ENCODE measurements at regions not wholly inside any gene's neighbourhood (a gene's known extent, or its start where the extent isn't known, plus 50 kb on each side); places are given as distances from the start of the nearest gene placed in this dataset.

DNA sequence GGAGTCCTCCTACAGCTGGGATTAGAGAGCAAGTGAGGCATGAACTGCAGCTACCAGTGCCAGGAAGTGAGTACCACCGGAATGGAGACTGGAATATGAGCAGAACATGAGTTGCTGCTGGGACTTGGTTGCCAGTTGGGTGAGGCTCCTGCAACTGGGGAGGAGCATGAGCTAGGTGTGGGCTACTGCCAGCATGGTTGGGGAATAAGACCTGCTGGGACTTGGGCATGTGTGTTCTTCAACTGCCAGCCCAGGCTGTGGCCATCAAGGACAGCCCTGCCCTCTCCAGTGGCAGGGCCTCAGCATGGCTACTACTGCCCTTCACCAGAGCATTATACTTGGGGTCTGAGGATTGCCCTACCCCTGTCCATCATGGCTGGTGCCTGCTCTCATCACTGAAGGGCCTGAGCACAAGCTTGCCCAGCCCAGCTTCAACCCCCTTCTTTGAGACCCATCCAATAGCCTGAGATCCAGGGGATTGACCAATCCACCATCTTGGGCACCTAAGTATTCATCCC is 665.0 kb downstream of the ELAVL2 start:
- H3K4me3 ChIP-seq (ENCODE audit: low read length) = no peak overlapping the region
- DNase-seq (ENCODE audit: low read depth) = no peak
- TF ChIP-seq, protein P1, sequence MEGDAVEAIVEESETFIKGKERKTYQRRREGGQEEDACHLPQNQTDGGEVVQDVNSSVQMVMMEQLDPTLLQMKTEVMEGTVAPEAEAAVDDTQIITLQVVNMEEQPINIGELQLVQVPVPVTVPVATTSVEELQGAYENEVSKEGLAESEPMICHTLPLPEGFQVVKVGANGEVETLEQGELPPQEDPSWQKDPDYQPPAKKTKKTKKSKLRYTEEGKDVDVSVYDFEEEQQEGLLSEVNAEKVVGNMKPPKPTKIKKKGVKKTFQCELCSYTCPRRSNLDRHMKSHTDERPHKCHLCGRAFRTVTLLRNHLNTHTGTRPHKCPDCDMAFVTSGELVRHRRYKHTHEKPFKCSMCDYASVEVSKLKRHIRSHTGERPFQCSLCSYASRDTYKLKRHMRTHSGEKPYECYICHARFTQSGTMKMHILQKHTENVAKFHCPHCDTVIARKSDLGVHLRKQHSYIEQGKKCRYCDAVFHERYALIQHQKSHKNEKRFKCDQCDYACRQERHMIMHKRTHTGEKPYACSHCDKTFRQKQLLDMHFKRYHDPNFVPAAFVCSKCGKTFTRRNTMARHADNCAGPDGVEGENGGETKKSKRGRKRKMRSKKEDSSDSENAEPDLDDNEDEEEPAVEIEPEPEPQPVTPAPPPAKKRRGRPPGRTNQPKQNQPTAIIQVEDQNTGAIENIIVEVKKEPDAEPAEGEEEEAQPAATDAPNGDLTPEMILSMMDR (conservative IDR thresholded peaks at IDR 0.05; ENCODE audit: low read depth, low read length) = no peak

DNA sequence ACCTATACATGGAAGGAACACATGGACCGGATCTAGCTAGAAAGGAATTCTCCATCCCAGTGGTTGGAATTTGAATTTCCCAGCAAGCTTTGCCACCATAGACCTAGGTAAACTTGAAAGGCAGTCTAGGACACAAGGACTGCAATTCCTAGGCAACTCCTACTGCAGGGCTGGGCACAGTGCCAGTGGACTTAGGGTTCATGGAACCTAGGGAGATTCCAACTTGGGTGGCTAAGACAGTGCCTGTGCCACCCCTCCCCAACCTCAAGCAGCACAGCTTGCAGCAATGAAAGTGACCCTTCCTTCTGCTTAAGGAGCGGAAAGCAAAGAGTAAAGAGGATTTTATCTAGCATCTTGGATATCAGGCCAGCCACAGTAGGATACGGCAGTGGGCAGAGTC is 663.3 kb downstream of the ELAVL2 start:
- DNase-seq (ENCODE audit: low read depth) = no peak
- no peak overlapping the region for H3K4me3 ChIP-seq (ENCODE audit: low read length)
- TF ChIP-seq, protein P1 (conservative IDR thresholded peaks at IDR 0.05; ENCODE audit: low read depth, low read length) = no peak

DNA sequence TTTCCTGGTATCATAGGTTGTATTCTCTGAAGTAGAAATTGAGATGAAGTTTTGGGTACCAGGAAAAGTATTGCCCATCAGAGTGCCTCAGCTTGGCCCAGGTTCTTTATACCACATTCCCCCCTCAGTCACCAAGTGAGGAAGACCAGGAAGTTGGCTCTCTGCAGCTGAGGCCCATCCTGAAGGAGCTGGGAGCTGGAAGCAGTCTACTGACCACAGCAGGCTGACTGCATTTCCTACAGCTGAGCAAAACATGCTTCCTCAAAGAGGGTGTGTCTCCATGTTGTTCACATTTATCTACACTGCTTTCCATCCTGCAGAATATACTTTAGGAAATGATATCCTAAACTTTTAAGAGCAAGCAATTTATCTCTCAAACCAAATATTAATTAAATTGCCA is 654.6 kb downstream of the ELAVL2 start:
- no peak overlapping the region for H3K4me3 ChIP-seq (ENCODE audit: low read length)

DNA sequence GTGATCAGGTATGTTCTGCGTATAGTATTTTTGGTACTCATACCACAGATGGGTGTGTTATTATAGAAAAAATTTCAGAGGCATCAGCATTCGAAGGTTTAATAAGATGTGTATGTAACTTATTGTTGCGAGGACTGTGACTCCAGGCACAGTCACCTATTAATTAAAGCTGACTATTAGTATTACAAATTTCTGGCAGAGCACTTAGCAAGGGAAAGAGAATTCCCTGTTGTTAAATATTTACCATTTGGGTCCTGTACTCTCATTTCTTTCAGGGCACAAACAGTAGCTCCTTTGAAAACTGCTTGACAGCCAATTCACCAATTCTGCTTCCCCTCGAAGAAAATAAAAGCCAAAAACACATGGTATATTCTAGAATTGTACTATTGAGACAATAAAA is 653.8 kb downstream of the ELAVL2 start:
- H3K4me3 ChIP-seq (ENCODE audit: low read length) = no peak overlapping the region
- no peak for DNase-seq (ENCODE audit: low read depth)
- TF ChIP-seq, protein P1 (conservative IDR thresholded peaks at IDR 0.05; ENCODE audit: low read depth, low read length) = no peak

More for the DNA sequence above, 654.6 kb downstream of the ELAVL2 start:
- TF ChIP-seq, protein P1 (conservative IDR thresholded peaks at IDR 0.05; ENCODE audit: low read depth, low read length) = no peak
- DNase-seq (ENCODE audit: low read depth) = no peak

DNA sequence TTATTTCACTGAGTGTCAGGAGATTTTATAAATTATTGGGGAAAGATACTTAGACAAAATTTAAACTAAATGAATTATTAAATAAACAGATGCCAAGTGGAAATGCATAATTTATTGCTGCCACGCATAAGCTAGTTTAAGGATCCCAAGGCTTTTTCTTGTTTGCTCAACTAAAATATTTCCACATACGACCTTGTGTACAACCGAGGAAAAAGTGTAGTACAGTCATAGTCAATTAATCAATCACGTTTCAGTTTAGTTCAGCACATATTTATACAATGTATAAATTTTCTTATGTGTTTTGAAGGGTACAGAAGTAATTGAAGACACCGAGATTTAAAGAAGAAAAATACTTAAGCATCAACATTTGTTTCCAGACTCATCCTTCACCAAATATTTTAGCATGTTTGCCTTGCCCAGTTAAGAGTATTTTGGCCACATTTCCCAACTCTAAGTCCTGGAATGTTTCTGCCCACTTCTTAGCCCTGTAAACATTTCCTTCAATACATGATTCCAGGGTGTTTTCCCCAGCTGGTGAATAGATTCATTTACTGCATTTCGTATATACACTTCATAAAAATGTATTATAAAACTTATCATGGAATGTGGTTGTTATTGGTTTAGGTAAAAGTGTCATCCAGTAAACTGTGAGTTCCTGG is 652.9 kb downstream of the ELAVL2 start:
- H3K4me3 ChIP-seq (ENCODE audit: low read length) = no peak overlapping the region
- no peak for DNase-seq (ENCODE audit: low read depth)
- TF ChIP-seq, protein P1 (conservative IDR thresholded peaks at IDR 0.05; ENCODE audit: low read depth, low read length) = no peak

DNA sequence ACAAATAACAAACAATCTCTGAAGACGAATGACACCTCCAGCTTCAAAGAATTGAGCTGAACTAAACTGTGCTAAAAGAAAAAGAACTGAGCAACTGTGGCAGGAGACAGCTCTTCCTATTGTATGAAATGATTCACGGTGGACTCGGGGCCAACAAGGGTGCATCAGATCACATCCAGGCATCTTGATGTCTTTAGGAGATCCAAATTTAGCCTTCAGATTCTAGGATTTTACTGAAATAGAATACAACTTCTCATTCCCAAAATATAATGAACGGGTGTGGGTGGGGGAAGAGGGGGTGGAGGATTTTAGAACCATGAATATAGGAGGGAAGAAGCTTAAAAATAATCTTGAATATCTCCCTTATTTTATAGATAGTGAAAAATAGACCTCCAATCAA is 631.8 kb downstream of the ELAVL2 start:
- TF ChIP-seq, protein P1 (conservative IDR thresholded peaks at IDR 0.05; ENCODE audit: low read depth, low read length) = no peak
- DNase-seq (ENCODE audit: low read depth) = no peak
- no peak overlapping the region for H3K4me3 ChIP-seq (ENCODE audit: low read length)

DNA sequence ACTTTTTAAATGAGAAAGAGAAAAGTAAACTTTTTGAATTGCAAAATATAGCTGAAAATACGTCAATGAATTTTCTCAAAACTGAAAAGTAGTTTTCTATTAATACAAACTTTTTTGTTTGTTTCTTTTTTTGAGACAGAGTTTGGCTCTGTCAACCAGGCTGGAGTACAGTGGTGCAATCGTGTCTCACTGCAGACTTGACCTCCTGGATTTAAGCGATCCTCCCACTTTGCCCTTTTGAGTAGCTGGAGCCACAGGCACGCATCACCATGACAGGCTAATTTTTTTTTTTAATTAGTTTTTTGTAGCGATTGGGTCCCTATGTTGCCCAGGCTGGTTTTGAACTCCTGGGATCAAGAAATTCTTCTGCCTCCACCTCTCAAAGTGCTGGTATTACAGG is 610.4 kb downstream of the ELAVL2 start:
- DNase-seq (ENCODE audit: low read depth) = no peak
- TF ChIP-seq, protein P1 (conservative IDR thresholded peaks at IDR 0.05; ENCODE audit: low read depth, low read length) = no peak
- H3K4me3 ChIP-seq (ENCODE audit: low read length) = no peak overlapping the region

All from retinal pigment epithelial cell (primary cell).